Neutrophil (primary cell): ENCODE measurements at regions not wholly inside any gene's neighbourhood (a gene's known extent, or its start where the extent isn't known, plus 50 kb on each side); places are given as distances from the start of the nearest gene placed in this dataset.

ENCODE experiments used
- H3K27ac ChIP-seq: fragments of 200-600 bp; sonication (generic); 2 replicates; pipeline ENCODE4 v1.5.1; 2016; ENCODE audit warnings: mild to moderate bottlenecking, moderate library complexity
- H3K27me3 ChIP-seq: fragments of 200-600 bp; sonication (generic); 2 replicates; pipeline ENCODE4 v1.6.0; 2016; ENCODE audit warnings: mild to moderate bottlenecking
- H3K36me3 ChIP-seq: fragments of 200-600 bp; sonication (generic); 2 replicates; pipeline ENCODE4 v1.5.1; 2017
- H3K4me1 ChIP-seq, 2 experiments: fragments of 200-600 bp in 1 of 2; sonication (generic) in 1 of 2; 1 replicate in 1 of 2; 2 replicates in 1 of 2; pipeline versions ENCODE4 v1.5.1 to v1.6.1; 2013 to 2016; ENCODE audit warnings: low read depth in 1 of 2, low read length in 1 of 2, mild to moderate bottlenecking in 1 of 2, moderate library complexity in 1 of 2; ENCODE audit not compliant: control insufficient read depth in 1 of 2, insufficient read depth in 1 of 2
- H3K4me3 ChIP-seq, 2 experiments: fragments of 200-600 bp in 1 of 2; sonication (generic) in 1 of 2; 1 replicate in 1 of 2; 2 replicates in 1 of 2; pipeline ENCODE4 v1.5.1; 2013 to 2016; ENCODE audit warnings: low read depth in 1 of 2, low read length in 1 of 2, mild to moderate bottlenecking in 1 of 2, moderate library complexity in 1 of 2
- H3K9me3 ChIP-seq: fragments of 200-600 bp; sonication (generic); 2 replicates; pipeline ENCODE4 v1.5.1; 2016
- CTCF ChIP-seq: fragments of 200-600 bp; sonication (generic); IDR thresholded peaks from 2 replicates; pipeline ENCODE4 v1.5.1; 2016; ENCODE audit warnings: antibody characterized with exemption

- Histone ChIP-seq H3K9me3 (no peaks in the 10 kb centered on the region), H3K27ac (no peak overlapping the region), H3K4me1 (no peaks in the 10 kb centered on the region), H3K4me3 (no peak overlapping the region), H3K27me3 (peaks cover 53% of the 10 kb centered on the region), H3K36me3 (no peaks in the 10 kb centered on the region)
- TF ChIP-seq CTCF, result no peak
These were observed 56.7 kb upstream of the ETV3 start for GRCh38 chr1:157194731-157195520.

DNA sequence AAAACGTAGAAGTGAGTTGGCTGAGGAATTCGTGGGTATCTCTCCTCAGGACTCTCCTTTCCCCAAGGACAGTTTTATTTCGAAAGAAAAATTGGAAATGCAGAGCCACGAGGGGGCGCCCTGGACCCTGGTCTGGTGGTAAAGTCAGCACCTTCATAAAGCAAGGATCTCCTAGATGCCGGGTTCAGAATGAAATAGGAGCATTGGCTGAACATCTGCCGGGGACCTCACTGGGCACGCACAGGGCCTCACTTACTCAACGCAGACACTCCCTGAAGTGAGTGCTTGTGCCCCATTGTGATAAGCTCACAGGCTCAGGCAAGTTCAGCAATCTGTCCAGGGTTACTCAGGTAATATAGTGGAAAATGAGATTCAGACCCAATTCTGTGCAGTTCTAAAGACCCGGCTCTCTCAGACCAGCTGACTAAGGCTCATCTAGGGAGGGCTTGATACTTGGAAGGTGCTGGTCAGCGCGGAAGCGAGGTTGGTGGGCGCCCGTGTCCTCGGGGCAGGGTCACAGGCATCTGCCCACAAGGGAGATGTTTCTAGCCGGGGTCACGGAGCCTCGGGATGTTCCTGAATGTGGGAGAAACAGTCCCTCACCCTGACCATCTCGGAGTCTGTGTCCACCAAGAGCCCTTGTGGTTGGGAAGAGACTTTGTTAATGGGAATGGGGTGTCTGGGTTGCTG is 55.7 kb upstream of the ETV3 start:
- H3K4me1 ChIP-seq, result no peaks in the 10 kb centered on the region
- peaks cover 53% of the 10 kb centered on the region for H3K27me3 ChIP-seq
- no peak overlapping the region for H3K27ac ChIP-seq
- no peaks in the 10 kb centered on the region for H3K9me3 ChIP-seq
- H3K4me3 ChIP-seq, result no peak overlapping the region
- H3K36me3 ChIP-seq, result no peaks in the 10 kb centered on the region
- TF ChIP-seq CTCF, result no peak

DNA sequence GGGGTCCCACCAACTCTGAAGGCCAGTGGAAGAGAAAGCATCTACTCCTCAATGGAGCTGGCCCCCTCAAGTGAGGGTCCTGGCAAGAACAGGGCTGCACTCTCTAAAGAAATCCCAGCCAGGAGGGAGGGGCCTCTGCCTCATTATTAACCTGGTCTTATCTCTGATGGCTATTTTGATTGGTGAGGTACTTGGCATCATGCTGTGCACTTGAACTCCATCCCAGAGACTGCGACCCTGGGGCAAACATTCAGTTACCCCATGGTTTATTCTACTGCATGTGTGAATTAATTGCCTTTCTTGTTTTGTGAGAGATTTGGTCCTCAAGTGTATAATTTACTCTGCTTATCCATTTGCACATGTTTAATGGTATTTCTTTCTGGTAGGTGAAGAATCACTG is 55.0 kb upstream of the ETV3 start:
- Histone ChIP-seq H3K27ac (no peak overlapping the region), H3K4me3 (no peak overlapping the region), H3K4me1 (no peaks in the 10 kb centered on the region), H3K9me3 (no peaks in the 10 kb centered on the region), H3K27me3 (peaks cover 53% of the 10 kb centered on the region), H3K36me3 (no peaks in the 10 kb centered on the region)
- TF ChIP-seq CTCF, result no peak

- Histone ChIP-seq H3K36me3 (no peaks in the 10 kb centered on the region), H3K4me3 (no peak overlapping the region), H3K27ac (no peak overlapping the region), H3K9me3 (no peaks in the 10 kb centered on the region), H3K27me3 (peaks cover 36% of the 10 kb centered on the region), H3K4me1 (no peaks in the 10 kb centered on the region)
- TF ChIP-seq CTCF, result no peak
These were observed 52.1 kb upstream of the ETV3 start for GRCh38 chr1:157189986-157190982.

- TF ChIP-seq CTCF, result no peak
- H3K27ac ChIP-seq, result no peak overlapping the region
- peaks cover 24% of the 10 kb centered on the region for H3K27me3 ChIP-seq
- H3K9me3 ChIP-seq, result no peaks in the 10 kb centered on the region
- H3K36me3 ChIP-seq, result no peaks in the 10 kb centered on the region
- H3K4me1 ChIP-seq, result no peaks in the 10 kb centered on the region
- no peak overlapping the region for H3K4me3 ChIP-seq
These were observed 50.9 kb upstream of the ETV3 start for GRCh38 chr1:157189096-157189495.
